ENCODE measurements at regions not wholly inside any gene's neighbourhood (a gene's known extent, or its start where the extent isn't known, plus 50 kb on each side); places are given as distances from the start of the nearest gene placed in this dataset.

DNA sequence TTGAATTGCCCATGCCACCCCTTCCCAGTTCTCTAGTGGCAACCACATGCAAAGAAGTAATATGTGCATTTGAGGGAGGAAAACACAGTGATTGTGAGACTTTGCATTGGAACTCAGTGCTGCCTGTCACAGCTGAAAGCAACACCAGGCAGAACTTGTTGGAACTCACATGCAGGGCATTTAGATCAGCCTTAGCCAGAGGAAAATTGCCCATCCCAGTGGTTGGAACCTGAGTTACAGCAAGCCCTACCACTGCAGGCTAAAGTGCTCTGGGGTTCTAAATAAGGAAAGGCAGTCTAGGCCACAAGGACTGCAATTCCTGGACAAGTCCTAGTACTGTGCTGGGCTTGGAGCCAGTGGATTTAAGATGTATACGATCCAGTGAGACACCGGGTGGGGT lies 245.3 kb upstream of the UFL1 start:
- 70 to 75% methylated on average over 2 of the region's 2 CpGs for WGBS, 2 donors

DNA sequence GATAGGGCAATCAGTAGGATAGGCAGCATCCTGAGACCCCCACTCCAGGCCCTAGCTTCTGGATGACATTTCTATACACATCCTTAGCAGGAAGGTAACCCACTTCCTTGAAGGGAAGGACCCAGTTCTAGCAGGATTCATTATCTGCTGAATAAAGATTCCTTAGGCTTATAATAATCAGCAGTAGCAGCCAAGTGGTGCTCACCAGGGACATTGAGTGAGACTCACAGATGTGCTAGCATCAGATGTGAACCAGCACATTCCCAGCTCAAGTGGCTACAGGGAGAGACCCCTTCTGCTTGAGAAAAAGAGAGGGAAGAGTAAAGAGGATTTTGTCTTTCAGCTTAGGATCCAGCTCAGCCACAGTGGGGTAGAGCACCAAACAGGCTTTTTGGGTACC lies 244.8 kb upstream of the UFL1 start:
- Histone ChIP-seq H3K36me3 (ENCODE audit: control insufficient read depth in 4 of 4, insufficient read depth in 4 of 4, low read length in 4 of 4) (no peaks in the 10 kb centered on the region), H3K27me3 (ENCODE audit: control insufficient read depth in 3 of 3, insufficient read depth in 3 of 3, low read length in 2 of 3) (no peaks in the 10 kb centered on the region), H3K27ac (ENCODE audit: low read depth in 1 of 2, low read length in 1 of 2) (no peak overlapping the region), H3K9ac (ENCODE audit: insufficient read depth in 1 of 2, low read length in 2 of 2) (no peak overlapping the region), H3K9me3 (ENCODE audit: control insufficient read depth in 4 of 4, insufficient read depth in 3 of 4, low read length in 3 of 4) (no peaks in the 10 kb centered on the region), H3K4me1 (ENCODE audit: control insufficient read depth in 5 of 5, insufficient read depth in 5 of 5, low read length in 5 of 5) (no peaks in the 10 kb centered on the region), H3K4me3 (no peak overlapping the region)
- TF ChIP-seq, protein P1, sequence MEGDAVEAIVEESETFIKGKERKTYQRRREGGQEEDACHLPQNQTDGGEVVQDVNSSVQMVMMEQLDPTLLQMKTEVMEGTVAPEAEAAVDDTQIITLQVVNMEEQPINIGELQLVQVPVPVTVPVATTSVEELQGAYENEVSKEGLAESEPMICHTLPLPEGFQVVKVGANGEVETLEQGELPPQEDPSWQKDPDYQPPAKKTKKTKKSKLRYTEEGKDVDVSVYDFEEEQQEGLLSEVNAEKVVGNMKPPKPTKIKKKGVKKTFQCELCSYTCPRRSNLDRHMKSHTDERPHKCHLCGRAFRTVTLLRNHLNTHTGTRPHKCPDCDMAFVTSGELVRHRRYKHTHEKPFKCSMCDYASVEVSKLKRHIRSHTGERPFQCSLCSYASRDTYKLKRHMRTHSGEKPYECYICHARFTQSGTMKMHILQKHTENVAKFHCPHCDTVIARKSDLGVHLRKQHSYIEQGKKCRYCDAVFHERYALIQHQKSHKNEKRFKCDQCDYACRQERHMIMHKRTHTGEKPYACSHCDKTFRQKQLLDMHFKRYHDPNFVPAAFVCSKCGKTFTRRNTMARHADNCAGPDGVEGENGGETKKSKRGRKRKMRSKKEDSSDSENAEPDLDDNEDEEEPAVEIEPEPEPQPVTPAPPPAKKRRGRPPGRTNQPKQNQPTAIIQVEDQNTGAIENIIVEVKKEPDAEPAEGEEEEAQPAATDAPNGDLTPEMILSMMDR (IDR thresholded peaks at IDR 0.05; ENCODE audit: control extremely low read depth, extremely low read depth): no peak
- DNase-seq (no peak), ATAC-seq (ENCODE audit: insufficient read depth, low FRiP score) (no peak)

More for the DNA sequence above, 245.3 kb upstream of the UFL1 start:
- no peak overlapping the region for H3K27ac ChIP-seq (ENCODE audit: low read depth in 1 of 2, low read length in 1 of 2)
- no peaks in the 10 kb centered on the region for H3K9me3 ChIP-seq (ENCODE audit: control insufficient read depth in 4 of 4, insufficient read depth in 3 of 4, low read length in 3 of 4)
- H3K36me3 ChIP-seq (ENCODE audit: control insufficient read depth in 4 of 4, insufficient read depth in 4 of 4, low read length in 4 of 4): no peaks in the 10 kb centered on the region
- TF ChIP-seq, protein P1 (IDR thresholded peaks at IDR 0.05; ENCODE audit: control extremely low read depth, extremely low read depth): no peak
- H3K4me3 ChIP-seq: no peak overlapping the region
- H3K27me3 ChIP-seq (ENCODE audit: control insufficient read depth in 3 of 3, insufficient read depth in 3 of 3, low read length in 2 of 3): no peaks in the 10 kb centered on the region
- DNase-seq (no peak), ATAC-seq (ENCODE audit: insufficient read depth, low FRiP score) (no peak)
- no peaks in the 10 kb centered on the region for H3K4me1 ChIP-seq (ENCODE audit: control insufficient read depth in 5 of 5, insufficient read depth in 5 of 5, low read length in 5 of 5)
- no peak overlapping the region for H3K9ac ChIP-seq (ENCODE audit: insufficient read depth in 1 of 2, low read length in 2 of 2)

DNA sequence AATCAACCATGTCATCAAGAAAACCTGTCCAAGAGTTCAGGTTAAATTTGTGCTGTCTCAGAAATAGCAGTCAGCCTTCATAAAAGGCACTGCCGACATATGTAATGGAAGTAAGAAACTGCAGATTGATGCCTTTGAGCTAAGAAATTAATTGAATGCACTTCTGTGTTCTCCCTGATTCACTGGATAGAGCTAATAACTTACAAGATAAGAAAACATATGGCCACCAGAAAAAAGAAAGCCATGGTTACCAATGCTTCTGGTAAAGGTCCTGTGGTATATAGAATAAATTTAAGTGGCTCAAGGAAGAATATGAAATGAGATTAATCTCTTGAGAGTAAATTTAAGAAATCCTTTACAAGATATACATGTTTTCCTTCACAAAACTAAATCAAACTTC lies 242.5 kb upstream of the UFL1 start:
- no peak overlapping the region for H3K4me3 ChIP-seq
- H3K4me1 ChIP-seq (ENCODE audit: control insufficient read depth in 5 of 5, insufficient read depth in 5 of 5, low read length in 5 of 5): no peaks in the 10 kb centered on the region
- ATAC-seq (ENCODE audit: insufficient read depth, low FRiP score) (no peak), DNase-seq (no peak)
- TF ChIP-seq, protein P1 (IDR thresholded peaks at IDR 0.05; ENCODE audit: control extremely low read depth, extremely low read depth): no peak
- H3K27ac ChIP-seq (ENCODE audit: low read depth in 1 of 2, low read length in 1 of 2): no peak overlapping the region
- no peaks in the 10 kb centered on the region for H3K9me3 ChIP-seq (ENCODE audit: control insufficient read depth in 4 of 4, insufficient read depth in 3 of 4, low read length in 3 of 4)
- no peaks in the 10 kb centered on the region for H3K27me3 ChIP-seq (ENCODE audit: control insufficient read depth in 3 of 3, insufficient read depth in 3 of 3, low read length in 2 of 3)
- no peaks in the 10 kb centered on the region for H3K36me3 ChIP-seq (ENCODE audit: control insufficient read depth in 4 of 4, insufficient read depth in 4 of 4, low read length in 4 of 4)
- 88 to 90% methylated on average over 1 of the region's 1 CpG for WGBS, 2 donors
- no peak overlapping the region for H3K9ac ChIP-seq (ENCODE audit: insufficient read depth in 1 of 2, low read length in 2 of 2)

DNA sequence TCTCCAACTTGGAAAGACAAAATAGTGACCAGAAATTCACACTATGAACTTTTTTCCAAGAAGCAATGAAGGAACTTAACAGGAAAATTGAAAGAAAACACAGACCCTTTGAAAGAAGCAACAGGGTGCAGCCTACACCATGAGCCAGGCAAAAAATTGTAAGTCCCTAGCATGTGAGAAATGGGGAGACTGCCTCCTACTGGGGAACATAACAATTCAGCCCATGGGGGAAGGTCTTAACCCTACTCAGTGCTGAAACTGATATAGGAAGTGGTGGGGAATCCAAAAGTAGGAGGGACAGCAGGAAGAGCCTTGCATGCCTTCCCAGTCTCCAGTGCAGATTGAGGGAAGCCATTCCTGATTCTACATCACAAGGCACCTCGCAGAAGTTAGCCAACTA lies 235.1 kb upstream of the UFL1 start:
- H3K4me1 ChIP-seq (ENCODE audit: control insufficient read depth in 5 of 5, insufficient read depth in 5 of 5, low read length in 5 of 5): no peaks in the 10 kb centered on the region
- 78 to 90% methylated on average over 1 of the region's 1 CpG for WGBS, 2 donors
- no peak overlapping the region for H3K4me3 ChIP-seq
- DNase-seq (no peak), ATAC-seq (ENCODE audit: insufficient read depth, low FRiP score) (no peak)
- H3K36me3 ChIP-seq (ENCODE audit: control insufficient read depth in 4 of 4, insufficient read depth in 4 of 4, low read length in 4 of 4): no peaks in the 10 kb centered on the region
- peaks cover 0 to 3% (median 0%) of the 10 kb centered on the region in 3 donors for H3K27me3 ChIP-seq (ENCODE audit: control insufficient read depth in 3 of 3, insufficient read depth in 3 of 3, low read length in 2 of 3)
- H3K9me3 ChIP-seq (ENCODE audit: control insufficient read depth in 4 of 4, insufficient read depth in 3 of 4, low read length in 3 of 4): no peaks in the 10 kb centered on the region
- H3K9ac ChIP-seq (ENCODE audit: insufficient read depth in 1 of 2, low read length in 2 of 2): no peak overlapping the region
- no peak overlapping the region for H3K27ac ChIP-seq (ENCODE audit: low read depth in 1 of 2, low read length in 1 of 2)
- TF ChIP-seq, protein P1 (IDR thresholded peaks at IDR 0.05; ENCODE audit: control extremely low read depth, extremely low read depth): no peak

Measured in lung (tissue), 11 donors.